ENCODE measurements at regions not wholly inside any gene's neighbourhood (a gene's known extent, or its start where the extent isn't known, plus 50 kb on each side); places are given as distances from the start of the nearest gene placed in this dataset.
"Not testable (repeated sequence)": the region's sequence is repeated elsewhere in the genome, so short reads cannot be mapped to it uniquely, and the experiment has no call there.

DNA sequence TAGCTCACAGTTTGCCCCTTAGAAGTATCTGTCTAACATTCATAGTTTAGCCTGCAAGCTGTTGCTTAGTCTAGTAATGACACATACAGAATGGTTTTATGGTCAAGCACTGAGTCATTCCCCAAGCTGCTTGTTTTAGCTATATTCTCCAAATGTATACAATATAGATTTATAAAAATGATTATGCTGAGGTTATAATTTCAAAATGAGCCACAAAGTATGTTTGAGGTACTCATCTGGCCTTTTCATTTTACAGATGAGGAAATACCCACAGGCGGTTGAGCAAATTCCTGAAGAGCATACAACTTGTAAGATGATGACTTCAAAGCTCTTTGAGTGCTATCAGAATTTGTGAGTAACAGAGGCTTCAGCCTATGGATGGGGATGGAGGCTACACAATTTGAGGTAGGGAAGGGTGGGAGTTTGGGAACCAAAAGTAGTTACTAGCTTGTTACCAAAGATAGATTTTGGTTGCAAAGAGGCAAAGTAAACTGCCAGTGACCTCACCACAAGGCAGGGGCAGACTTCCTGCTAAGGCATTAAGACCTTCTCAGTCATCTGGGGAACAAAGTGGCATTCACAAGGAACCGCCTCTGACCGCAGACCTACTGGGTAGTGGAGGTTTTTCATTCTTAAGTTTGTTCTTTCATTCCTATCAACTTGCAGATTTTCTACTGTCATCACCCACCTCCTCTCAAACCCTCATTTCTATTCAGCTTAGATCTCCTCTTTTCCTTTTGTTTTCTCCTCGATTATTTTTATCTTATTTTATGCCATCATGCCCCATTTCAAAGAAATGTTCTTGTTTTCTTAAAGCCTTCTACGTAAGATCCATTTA is 257.2 kb upstream of the NECTIN3 start:
- no peak for DNase-seq (ENCODE audit: low spot score)

- no peak for DNase-seq (ENCODE audit: low spot score)
Measured at GRCh38 chr3:110815008-110815583, 256.5 kb upstream of the NECTIN3 start.

DNA sequence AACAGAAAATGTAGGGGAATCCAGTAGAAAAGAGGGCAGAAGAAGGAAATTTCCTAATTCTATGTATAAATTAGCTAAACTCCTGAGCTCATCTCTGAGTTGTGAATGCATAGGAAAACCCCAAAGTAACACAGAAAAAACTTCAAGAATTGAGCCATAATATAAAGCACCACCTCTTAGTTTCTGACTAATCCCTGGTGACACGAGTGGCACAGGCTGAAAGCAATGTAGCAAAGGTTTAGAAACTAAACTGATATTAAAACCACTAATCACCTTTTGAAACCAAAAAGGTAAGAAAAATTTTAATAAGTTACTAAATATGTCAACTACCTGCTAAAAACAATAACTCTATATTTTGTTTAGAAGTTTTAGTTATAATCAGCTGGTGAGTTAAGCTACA is 255.6 kb upstream of the NECTIN3 start:
- DNase-seq (ENCODE audit: low spot score) = no peak

DNA sequence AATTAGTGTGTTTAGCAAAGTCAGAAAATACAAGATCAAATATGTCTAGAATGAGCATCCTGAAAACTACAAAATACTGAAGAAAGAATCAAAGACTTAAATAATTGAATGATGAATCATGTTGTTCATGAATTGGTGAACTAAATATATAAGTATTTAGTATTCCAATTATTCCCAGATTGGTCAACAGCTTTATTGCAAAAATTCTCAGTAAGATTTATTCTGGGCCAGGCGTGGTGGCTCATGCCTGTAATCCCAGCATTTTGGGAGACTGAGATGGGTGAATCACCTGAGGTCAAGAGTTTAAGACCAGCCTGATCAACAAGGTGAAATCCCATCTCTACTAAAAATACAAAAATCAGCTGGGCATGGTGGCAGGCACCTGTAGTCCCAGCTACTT is 250.0 kb upstream of the NECTIN3 start:
- DNase-seq (ENCODE audit: low spot score) = no peak

- no peak for DNase-seq (ENCODE audit: low spot score)
Measured at GRCh38 chr3:110822971-110823370, 248.6 kb upstream of the NECTIN3 start.

GRCh38 chr3:110846971-110847370 is 224.6 kb upstream of the NECTIN3 start:
- DNase-seq (ENCODE audit: low spot score) = no peak

- DNase-seq (ENCODE audit: low spot score) = no peak
Measured at GRCh38 chr3:110849064-110849463, 222.6 kb upstream of the NECTIN3 start.

GRCh38 chr3:110851736-110852135 is 219.9 kb upstream of the NECTIN3 start:
- no peak for DNase-seq (ENCODE audit: low spot score)

DNA sequence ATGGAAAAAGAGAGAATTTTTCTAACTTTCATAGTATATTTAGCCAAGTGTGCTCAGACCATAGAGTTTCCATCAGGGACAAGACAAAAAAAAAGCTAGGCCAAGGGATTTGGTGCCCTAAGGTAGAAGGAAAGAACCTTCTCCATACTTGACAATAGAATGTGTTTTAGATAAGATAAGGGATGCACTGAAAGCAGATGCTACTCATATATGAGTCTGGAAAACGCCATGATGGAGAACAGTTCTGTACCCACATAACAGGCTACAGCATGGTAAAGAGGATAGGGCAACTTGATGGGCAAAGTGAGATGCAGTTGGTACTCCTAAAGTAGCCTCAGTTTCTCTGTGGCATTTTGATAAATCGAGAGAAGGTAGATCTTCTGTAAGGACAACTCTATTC is 216.4 kb upstream of the NECTIN3 start:
- no peak for DNase-seq (ENCODE audit: low spot score)

GRCh38 chr3:110856916-110857315 is 214.7 kb upstream of the NECTIN3 start:
- DNase-seq (ENCODE audit: low spot score) = no peak

DNA sequence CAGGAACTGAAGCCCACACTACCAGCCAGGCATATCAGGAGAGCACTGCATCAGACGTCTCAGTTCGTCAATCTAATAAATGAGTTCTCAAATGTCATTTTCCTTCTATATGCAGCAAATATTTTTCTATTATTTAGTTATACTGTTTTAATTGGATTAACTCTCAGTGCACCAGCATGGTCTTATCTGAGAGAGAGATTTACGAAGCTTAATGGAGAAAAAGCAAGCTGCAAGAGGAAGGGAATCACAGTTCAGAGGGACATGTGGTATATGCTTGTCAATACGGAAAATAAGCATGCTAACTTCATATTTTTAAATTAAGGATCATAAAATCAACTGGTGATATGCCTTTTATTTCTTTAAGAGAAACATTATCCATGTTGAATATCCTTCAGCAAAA is 213.1 kb upstream of the NECTIN3 start:
- no peak for DNase-seq (ENCODE audit: low spot score)

DNA sequence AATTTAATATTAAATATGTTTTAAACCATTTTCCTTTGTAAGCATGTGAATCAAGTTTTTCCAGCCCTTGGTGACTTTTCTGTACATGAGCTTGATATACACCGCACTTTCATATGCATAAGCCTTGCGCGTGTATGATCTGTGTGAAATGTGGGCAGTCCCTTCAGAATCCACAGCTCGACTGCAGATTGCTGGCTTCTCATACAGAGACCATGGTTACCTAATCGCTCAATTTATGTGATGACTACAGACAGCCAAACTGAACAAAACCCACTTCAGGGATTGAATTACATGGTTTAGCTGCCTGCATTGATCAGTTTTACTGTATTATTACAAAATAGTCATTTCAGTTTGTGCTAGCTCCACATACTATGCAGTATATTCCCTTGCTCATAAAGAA is 212.3 kb upstream of the NECTIN3 start:
- no peak for DNase-seq (ENCODE audit: low spot score)

DNA sequence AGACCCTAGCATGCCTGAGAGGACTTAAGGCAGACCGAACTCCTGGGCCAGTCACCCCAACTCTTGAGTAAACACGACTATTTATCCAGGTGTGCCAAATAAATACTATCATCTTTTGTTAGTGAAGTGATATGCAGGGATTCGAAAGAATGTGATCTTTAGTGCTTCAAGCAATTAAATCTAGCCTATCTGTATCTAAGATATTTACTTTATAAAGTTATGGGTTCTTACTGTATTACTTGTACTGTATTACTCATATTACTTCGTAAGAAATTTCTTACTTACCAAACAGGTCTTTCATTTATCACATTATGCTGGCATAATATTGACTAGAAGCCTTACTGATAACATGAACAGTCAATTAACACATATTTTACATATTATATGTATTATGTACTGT is 211.6 kb upstream of the NECTIN3 start:
- DNase-seq (ENCODE audit: low spot score) = no peak

GRCh38 chr3:110865934-110866333 is 205.7 kb upstream of the NECTIN3 start:
- DNase-seq (ENCODE audit: low spot score) = no peak

DNA sequence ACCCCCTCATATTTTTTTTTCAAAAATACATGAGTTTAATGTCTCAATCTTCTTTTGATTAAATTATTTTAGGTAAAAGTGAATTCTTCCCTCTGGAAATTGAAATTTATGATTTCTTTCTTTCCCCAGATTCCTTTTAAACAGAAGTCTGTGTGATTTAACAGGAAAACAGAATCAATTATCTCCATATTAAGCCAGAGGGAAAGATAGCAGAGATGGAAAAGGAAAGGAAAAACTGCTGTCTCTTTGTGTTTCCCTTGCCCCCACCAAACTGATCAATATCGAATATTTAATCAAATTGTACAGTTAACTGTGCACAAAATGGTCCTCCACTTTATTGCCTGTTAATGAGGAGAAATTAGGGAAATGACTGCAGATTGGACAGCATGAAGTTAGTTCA is 203.5 kb upstream of the NECTIN3 start:
- DNase-seq (ENCODE audit: low spot score) = no peak

- no peak for DNase-seq (ENCODE audit: low spot score)
Measured at GRCh38 chr3:110869736-110870135, 201.9 kb upstream of the NECTIN3 start.

- no peak for DNase-seq (ENCODE audit: low spot score)
Measured at GRCh38 chr3:110871869-110872268, 199.7 kb upstream of the NECTIN3 start.

DNA sequence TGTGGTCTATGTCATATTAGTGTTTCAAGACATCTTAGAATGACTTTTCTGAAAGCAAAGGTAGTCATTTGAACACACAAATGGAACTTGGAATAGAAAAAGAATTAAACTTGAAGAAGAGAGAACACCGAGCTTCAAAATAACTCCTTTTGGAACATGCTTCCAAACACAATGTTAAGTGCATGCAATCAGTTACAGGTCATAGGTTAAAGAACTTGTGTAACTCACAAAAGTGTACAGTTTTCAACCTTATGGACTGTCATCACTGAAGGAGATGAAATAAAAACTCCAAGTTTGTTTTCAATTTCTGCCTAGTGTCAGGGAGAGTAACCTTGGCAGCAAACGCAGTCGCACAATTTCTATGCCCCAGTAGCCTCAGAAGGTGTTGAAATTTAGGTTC is 192.9 kb upstream of the NECTIN3 start:
- no peak for DNase-seq (ENCODE audit: low spot score)

DNA sequence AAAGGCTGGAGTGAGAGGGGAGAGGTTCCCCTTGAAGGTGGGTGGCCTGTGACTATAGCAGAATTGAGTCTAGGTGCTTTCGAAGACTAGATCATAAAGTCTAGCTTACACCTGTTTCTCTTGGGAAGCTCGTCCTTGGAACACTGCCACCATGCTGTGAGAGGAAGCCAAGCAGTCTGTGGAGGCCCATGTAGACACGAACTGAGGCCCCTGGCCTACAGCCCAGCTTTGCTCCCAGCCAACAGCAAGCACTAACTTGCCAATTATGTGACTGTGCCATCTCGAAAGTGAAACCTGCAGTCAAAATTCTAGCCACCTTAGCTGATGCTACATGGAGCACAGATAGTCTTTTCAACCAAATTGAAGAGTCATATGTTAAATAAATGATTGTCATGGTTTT is 190.5 kb upstream of the NECTIN3 start:
- DNase-seq (ENCODE audit: low spot score) = peak; percentile 10

DNA sequence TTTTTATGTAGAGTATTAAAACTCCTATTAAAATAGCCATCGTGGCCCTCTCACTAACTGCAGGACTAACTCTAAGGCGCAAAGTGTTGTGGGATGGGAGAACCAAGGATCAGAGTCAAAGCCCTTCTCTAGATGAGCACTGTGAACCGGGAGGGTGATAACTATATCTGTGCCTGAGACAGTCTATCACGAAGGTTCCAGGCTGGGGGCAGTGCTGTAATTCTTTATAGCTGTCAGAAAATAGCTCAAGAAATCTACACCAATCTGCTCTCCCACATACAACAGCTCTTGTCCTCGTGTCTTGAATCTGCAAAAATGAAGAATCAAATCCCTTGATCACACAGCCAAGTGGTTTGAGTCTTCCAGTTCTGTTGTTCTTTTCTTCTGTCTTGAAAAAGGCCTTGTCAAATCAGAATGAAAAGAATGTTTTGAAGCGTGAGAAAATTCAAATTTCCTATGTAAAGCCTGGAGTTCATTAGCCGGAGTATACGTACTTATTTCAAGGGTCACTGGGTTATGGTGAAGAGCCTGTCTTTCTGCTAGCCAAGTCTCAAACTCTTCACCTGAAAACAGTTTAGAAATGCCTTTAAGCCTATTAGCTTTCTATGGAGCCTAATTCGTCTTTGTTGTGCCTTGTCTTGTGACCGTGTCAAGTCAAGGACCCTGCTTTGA is 185.3 kb upstream of the NECTIN3 start:
- DNase-seq (ENCODE audit: low spot score) = no peak

- no peak for DNase-seq (ENCODE audit: low spot score)
Measured at GRCh38 chr3:110887176-110887575, 184.4 kb upstream of the NECTIN3 start.

GRCh38 chr3:110888625-110889375 is 182.8 kb upstream of the NECTIN3 start:
- not testable (repeated sequence) for DNase-seq (ENCODE audit: low spot score)

DNA sequence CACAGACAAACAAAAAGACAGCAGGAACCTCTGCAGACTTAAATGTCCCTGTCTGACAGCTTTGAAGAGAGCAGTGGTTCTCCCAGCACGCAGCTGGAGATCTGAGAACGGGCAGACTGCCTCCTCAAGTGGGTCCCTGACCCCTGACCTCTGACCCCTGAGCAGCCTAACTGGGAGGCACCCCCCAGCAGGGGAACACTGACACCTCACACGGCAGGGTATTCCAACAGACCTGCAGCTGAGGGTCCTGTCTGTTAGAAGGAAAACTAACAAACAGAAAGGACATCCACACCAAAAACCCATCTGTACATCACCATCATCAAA is 182.3 kb upstream of the NECTIN3 start:
- not testable (repeated sequence) for DNase-seq (ENCODE audit: low spot score)
